Suprapubic skin (tissue), 4 donors: ENCODE measurements at regions not wholly inside any gene's neighbourhood (a gene's known extent, or its start where the extent isn't known, plus 50 kb on each side); places are given as distances from the start of the nearest gene placed in this dataset.

Experiments
- DNase-seq, 2 donors: peaks; one replicate each; pipeline ENCODE4 v3.0.0-alpha.2; 2019; ENCODE audit warnings: low spot score in 2 of 2
- H3K27ac ChIP-seq: fragments of 200-600 bp; sonication (generic); one replicate; pipeline ENCODE4 v1.5.1; 2019
- H3K27me3 ChIP-seq: fragments of 200-600 bp; sonication (generic); one replicate; pipeline ENCODE4 v1.5.1; 2019
- H3K36me3 ChIP-seq: fragments of 200-600 bp; sonication (generic); one replicate; pipeline ENCODE4 v1.5.1; 2019
- H3K4me1 ChIP-seq: fragments of 200-600 bp; sonication (generic); one replicate; pipeline ENCODE4 v1.5.1; 2019
- H3K4me3 ChIP-seq: fragments of 200-600 bp; sonication (generic); one replicate; pipeline ENCODE4 v1.5.1; 2019; ENCODE audit warnings: mild to moderate bottlenecking
- H3K9me3 ChIP-seq: fragments of 200-600 bp; sonication (generic); one replicate; pipeline ENCODE4 v1.5.1; 2019
- EP300 ChIP-seq: sonication (generic); formaldehyde crosslinking; IDR thresholded peaks from one replicate; pipeline ENCODE4 v1.6.1; 2017; ENCODE audit warnings: antibody characterized with exemption
- POLR2A ChIP-seq, 2 donors: fragments of 450-650 bp; IDR thresholded peaks; one replicate each; pipeline ENCODE4 v1.6.1; 2017; ENCODE audit warnings: antibody characterized with exemption in 2 of 2, mild to moderate bottlenecking in 2 of 2, moderate library complexity in 2 of 2
- POLR2AphosphoS5 ChIP-seq, 3 donors: sonication (generic); formaldehyde crosslinking; IDR thresholded peaks; one replicate each; pipeline ENCODE4 v1.6.1; 2017; ENCODE audit warnings: antibody characterized with exemption in 3 of 3
- WGBS: methylation state at CpG from one replicate; pipeline ENCODE4 v1.1.5; 2018; 5-methylcytosine and 5-hydroxymethylcytosine counted together
- TF ChIP-seq, protein P1 (sequence below), 2 donors: fragments of 200-600 bp in 1 of 2; fragments of 450-650 bp in 1 of 2; sonication (generic) in 1 of 2; IDR thresholded peaks; one replicate each; pipeline ENCODE4 v1.5.1; 2016 to 2019; ENCODE audit warnings: antibody characterized with exemption in 2 of 2, mild to moderate bottlenecking in 1 of 2, moderate library complexity in 1 of 2

DNA sequence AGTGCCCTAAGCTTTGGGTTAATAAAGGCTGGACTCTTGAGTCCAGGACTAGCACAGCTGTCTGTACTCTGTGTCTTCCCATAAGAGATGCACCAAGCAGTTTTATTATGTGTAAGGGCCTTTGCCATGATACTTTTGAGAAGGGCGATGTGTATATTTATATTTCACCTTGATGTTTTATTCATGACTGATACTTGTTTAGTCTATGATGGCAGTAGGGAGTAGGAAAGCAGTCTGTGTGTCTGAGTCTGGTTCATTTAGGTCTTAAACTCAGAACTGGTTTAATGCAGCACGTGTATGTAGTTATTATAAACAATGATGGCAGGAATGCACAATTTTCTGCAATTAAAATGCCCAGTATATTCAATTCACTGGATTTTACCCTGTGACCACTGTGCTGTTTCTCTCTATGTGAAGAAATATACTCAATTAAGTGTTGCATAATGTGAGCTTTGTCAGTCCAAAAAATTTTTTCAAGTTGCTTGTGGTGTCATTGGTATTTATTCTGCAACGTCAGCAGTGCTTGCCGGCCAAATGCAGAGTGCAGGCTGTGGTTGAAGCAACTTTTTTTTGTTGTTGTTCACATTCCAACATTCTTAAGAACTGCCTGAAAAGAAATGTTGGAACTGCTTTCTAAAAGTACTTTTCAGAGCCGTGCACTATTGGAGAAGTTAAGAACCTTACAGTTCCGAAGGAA lies 423.7 kb upstream of the SEMA6D start:
- no peak overlapping the region for H3K4me3 ChIP-seq
- peaks cover 25% of the 10 kb centered on the region for H3K4me1 ChIP-seq
- H3K27me3 ChIP-seq, result no peaks in the 10 kb centered on the region
- peak in 1 of 2 donors; percentile 67 for DNase-seq
- WGBS, result 25% methylated on average over 6 of the region's 6 CpGs
- H3K27ac ChIP-seq, result peak overlapping the region; percentile 39
- peak in 2 of 3 donors; percentile 39 to 50 for TF ChIP-seq POLR2AphosphoS5 (IDR thresholded peaks at IDR 0.05)
- TF ChIP-seq EP300, result no peak
- TF ChIP-seq, protein P1, sequence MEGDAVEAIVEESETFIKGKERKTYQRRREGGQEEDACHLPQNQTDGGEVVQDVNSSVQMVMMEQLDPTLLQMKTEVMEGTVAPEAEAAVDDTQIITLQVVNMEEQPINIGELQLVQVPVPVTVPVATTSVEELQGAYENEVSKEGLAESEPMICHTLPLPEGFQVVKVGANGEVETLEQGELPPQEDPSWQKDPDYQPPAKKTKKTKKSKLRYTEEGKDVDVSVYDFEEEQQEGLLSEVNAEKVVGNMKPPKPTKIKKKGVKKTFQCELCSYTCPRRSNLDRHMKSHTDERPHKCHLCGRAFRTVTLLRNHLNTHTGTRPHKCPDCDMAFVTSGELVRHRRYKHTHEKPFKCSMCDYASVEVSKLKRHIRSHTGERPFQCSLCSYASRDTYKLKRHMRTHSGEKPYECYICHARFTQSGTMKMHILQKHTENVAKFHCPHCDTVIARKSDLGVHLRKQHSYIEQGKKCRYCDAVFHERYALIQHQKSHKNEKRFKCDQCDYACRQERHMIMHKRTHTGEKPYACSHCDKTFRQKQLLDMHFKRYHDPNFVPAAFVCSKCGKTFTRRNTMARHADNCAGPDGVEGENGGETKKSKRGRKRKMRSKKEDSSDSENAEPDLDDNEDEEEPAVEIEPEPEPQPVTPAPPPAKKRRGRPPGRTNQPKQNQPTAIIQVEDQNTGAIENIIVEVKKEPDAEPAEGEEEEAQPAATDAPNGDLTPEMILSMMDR (IDR thresholded peaks at IDR 0.05), result no peak
- H3K36me3 ChIP-seq, result no peaks in the 10 kb centered on the region
- H3K9me3 ChIP-seq, result no peaks in the 10 kb centered on the region

DNA sequence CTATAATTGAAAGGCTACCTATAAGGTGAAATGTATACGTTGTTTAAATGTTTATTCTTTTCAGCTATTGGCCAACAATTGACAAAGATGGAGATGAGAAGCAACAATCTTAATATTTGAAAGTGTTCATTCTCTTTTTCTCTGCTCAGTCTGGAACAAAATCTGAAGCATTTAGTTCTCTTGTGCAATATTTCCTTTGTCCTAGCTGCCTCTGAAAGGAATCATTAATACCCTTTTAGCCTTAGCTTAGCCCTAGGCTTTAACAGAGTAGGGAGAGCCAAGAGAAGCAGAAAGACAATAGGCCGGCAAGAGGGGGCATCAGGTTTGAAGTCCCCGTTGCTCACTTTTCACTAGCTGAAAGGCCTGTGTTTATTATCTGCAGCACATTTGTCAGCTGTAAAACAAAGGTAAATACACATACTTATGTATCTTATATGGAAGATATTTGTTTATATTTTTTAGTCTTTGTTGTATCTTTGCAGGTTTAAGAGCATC lies 422.5 kb upstream of the SEMA6D start:
- H3K9me3 ChIP-seq, result no peaks in the 10 kb centered on the region
- H3K27ac ChIP-seq, result no peak overlapping the region
- WGBS, result 65% methylated on average over 3 of the region's 3 CpGs
- H3K36me3 ChIP-seq, result no peaks in the 10 kb centered on the region
- H3K4me1 ChIP-seq, result peaks cover 25% of the 10 kb centered on the region
- TF ChIP-seq POLR2A (IDR thresholded peaks at IDR 0.05) (no peak), POLR2AphosphoS5 (IDR thresholded peaks at IDR 0.05) (no peak), EP300 (no peak)
- TF ChIP-seq, protein P1 (IDR thresholded peaks at IDR 0.05), result no peak
- no peak for DNase-seq
- no peak overlapping the region for H3K4me3 ChIP-seq
- H3K27me3 ChIP-seq, result no peaks in the 10 kb centered on the region

DNA sequence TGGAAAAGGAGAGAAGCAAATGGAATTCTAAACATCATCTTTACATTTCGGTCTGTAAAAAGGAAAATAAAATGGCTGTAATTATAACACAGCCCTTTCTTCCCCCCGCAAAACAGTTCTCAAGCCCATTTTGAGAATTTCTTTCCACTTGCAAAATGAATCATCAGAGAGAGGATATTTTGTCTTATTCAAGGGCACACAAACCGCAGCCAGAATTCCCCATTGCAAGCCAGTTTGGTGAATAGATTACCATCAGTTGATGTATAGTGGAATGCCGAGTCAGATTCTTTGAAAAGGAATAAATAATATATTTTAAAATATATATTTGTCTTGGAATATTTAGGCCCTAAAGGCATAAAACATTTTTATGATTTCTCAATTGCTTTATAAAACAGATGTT lies 420.4 kb upstream of the SEMA6D start:
- no peak for DNase-seq
- H3K27ac ChIP-seq, result no peak overlapping the region
- no peaks in the 10 kb centered on the region for H3K27me3 ChIP-seq
- peaks cover 23% of the 10 kb centered on the region for H3K4me1 ChIP-seq
- H3K36me3 ChIP-seq, result no peaks in the 10 kb centered on the region
- 85% methylated on average over 4 of the region's 4 CpGs for WGBS
- no peak overlapping the region for H3K4me3 ChIP-seq
- no peak for TF ChIP-seq POLR2AphosphoS5 (IDR thresholded peaks at IDR 0.05)
- TF ChIP-seq EP300, result no peak
- TF ChIP-seq, protein P1 (IDR thresholded peaks at IDR 0.05), result no peak
- TF ChIP-seq POLR2A (IDR thresholded peaks at IDR 0.05), result no peak
- H3K9me3 ChIP-seq, result no peaks in the 10 kb centered on the region

DNA sequence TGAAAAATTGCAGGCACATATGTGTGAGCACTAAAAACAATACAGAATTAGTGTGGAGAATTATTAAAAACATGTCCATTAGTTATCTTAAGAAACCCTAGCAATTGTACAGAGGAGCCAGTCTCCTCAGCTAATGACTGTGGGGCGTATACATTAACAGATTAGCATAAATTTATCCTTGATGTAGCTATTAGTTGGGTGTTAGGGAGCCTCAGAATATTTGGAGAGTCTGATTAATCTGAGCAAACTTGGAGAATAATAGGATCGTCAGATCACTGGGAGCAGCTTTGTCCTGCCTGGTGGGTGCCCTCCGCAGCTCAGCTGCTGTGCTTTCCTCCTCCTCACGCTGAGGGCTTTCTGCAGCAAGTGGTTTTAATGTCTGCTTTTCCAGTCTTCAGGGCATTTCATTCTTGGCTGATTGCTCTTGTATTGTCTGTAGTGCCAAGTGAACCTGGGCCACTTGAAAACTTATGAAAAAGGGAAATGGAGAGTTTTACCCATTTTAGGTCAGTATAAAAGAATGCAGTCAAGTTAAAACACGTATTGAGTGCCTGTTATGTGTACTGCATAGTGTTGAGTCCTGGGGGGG lies 417.4 kb upstream of the SEMA6D start:
- no peak for TF ChIP-seq EP300
- H3K27me3 ChIP-seq, result no peaks in the 10 kb centered on the region
- H3K9me3 ChIP-seq, result no peaks in the 10 kb centered on the region
- no peaks in the 10 kb centered on the region for H3K4me1 ChIP-seq
- 69% methylated on average over 5 of the region's 5 CpGs for WGBS
- DNase-seq, result no peak
- H3K27ac ChIP-seq, result no peak overlapping the region
- no peaks in the 10 kb centered on the region for H3K36me3 ChIP-seq
- no peak overlapping the region for H3K4me3 ChIP-seq

DNA sequence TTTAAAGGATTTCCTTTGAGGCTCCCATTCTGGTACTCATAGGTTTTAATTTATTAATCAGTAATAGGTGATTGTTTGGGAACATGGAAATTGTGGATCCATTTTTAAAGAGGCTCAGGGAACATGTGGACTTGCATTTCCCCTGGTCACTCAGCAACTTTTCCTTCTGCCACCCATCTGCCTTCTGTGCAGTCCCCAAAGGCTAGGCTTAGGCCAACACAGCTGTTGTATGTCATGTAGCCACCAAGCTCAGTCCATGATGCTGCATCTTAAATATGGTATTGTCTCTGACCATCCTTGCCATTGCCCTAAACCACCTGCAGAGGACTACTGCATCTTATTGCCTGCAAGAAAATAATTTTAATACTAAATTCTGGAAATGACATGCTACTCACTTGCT lies 416.7 kb upstream of the SEMA6D start:
- TF ChIP-seq EP300 (no peak), POLR2A (IDR thresholded peaks at IDR 0.05) (no peak), POLR2AphosphoS5 (IDR thresholded peaks at IDR 0.05) (no peak)
- TF ChIP-seq, protein P1 (IDR thresholded peaks at IDR 0.05), result no peak
- H3K4me3 ChIP-seq, result no peak overlapping the region
- H3K36me3 ChIP-seq, result no peaks in the 10 kb centered on the region
- H3K4me1 ChIP-seq, result no peaks in the 10 kb centered on the region
- DNase-seq, result no peak
- H3K27me3 ChIP-seq, result no peaks in the 10 kb centered on the region
- no peak overlapping the region for H3K27ac ChIP-seq
- H3K9me3 ChIP-seq, result no peaks in the 10 kb centered on the region
